Kidney glomerular epithelial cell (primary cell): ENCODE measurements at regions not wholly inside any gene's neighbourhood (a gene's known extent, or its start where the extent isn't known, plus 50 kb on each side); places are given as distances from the start of the nearest gene placed in this dataset.

Experiments used
- DNase-seq: peaks from one replicate; lab custom pipeline; 2025; lab: John Stamatoyannopoulos, UW

DNA sequence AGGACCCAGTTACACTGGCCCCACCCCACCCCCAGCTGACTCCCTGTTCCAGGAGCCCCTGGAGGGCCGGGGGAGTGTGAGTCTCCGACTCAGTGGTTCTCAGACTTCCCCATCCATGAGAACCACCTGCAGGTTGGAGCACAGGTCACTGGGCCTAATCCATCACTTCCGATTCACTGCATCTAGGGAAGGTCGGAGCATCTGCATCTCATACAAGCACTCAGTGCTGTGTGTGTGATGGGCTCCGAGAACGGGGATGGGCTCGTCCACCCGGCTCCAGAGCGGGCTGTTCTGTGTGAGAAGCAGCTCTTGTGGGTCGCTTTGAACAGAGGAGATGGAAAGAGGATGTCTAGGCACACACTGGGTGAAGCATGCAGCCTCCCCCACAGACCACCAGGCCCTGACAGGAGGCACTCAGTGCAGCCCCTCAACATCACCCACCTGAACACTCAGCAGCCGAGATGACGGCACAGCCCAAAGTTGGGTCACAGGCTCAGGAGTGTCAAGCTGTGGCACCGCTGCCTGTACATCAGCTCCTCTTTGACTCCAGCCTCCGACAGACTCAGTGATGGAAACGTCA is 541.4 kb downstream of the BRD1 start:
- DNase-seq = no peak

DNA sequence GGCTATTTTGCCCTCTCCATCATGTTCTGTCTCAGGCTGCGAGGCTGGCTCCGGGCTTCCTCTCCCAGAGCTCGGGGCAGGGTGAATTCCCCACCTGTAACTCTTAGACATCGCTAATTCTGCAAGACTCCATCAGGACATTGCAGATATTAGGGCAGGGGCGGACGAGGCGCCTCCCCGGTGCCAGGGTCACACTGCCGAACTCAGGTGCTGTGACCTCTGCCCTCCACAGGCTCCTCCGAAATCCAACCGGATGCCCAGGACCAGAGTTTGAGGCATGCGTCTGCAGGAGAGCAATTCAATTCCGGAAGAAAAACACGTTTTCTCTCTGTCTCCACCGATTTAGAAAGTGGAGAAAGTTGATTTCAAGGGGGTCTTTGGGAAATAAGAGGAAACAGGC is 542.7 kb downstream of the BRD1 start:
- no peak for DNase-seq

DNA sequence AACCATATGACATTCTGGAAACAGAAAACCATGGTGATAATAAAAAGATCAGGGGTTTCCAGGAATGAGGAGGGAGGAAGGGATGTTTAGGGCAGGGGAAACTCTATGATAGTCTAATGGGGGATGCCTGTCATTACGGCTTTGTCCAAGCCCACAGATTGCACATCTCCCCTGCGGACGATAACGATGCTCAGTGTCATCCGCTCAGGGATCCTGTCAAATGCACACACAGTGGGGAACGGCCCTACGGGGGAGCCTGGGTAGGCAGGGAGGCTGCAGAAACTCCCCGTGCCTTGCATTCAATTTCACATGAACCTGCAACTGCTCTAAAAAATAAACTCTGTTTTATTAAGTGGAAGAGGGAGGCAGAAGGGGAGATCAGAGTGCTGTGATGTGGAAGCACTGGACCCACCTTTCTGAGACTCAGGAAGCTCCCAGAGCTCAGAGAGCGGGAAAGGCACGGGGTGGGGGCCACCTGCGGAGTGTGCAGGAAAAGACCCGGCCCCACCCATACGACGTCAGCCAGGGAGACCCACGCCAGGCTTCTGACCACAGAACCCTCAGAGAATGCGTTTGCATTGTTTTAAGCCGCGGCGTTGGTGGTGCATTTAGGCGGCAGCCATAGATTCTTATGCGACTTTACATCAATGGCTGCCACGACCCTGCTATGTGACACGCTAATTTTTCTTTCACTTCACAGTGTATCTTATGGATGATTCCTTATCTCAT is 543.5 kb downstream of the BRD1 start:
- DNase-seq = no peak

DNA sequence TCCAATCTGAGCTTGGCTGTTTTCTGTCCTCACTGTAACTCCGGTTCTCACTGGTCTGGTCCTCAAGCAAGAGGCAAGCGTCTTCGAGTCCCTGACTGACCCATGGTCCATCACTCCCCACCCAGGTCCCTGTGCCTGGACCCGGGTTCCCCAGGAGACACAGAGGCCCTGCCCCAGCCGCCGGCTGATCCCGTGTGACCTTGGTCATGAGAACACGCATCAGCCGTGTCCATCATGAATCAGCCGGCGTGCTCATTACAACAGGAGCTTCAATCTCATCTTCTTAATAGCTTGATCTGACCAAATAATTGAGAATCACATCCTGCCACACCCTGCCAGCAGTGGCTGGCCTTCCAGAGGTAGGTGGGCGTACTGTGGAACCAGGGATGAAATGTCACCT is 545.1 kb downstream of the BRD1 start:
- DNase-seq = no peak

DNA sequence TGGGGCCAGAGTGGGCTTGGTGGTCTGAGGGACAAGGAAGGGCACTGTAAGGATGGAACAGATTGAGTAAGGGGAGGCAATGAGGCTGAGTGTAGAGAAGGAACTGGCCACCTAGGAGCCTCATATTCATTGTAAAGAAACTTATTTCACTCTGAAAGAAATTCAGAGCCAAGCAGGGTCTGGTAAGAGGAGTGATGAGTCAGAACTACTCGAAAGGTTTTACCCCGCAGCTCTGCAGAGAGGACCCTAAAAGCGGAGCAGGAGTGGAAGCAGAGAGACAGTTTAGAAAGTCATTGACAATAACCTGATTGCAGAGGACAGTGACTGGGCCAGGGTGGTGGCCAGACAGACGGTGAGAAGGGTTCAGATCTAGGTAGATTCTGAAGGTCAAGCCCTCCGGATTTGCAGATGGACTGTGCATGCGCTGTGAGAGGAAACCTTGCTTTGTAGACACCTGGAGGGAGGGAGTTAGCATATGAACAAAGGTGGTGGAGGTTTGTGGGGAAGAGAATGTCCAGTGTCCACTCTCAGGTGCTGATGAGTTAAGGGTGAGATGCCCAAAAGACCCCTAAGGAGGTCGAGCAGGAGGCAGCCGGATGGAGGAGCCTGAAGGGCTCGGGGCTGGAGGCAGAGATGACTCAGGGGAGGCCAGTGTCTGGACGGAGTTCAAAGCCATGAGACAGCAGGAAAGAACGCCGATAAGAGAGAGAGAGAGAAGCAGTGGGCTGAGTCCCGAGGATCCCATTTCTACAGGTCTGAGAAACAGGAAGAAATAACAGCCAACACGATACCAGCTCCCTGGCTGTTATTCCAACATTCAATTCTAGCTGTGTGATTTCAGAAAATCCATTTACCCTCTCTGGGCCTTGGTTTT is 546.0 kb downstream of the BRD1 start:
- DNase-seq = no peak

DNA sequence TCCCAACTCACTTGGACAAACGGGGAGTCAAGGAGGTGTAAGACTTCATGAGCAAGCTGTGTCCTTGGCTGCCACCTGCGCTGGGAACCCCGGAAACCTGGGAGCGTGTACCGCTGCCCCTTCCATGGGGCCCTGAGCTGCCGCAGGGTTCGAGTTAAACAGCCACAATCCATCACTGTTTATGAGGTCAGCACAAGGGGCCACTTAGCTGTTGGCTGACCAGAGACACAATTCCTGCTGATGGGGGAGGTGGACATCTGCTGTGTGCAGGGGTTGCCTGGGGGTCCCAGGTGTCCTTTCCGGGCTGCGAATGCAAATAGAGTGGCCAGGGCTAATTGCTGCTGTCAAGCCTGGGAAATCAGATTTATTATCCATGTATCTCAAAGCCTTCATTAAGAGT is 549.3 kb downstream of the BRD1 start:
- no peak for DNase-seq

DNA sequence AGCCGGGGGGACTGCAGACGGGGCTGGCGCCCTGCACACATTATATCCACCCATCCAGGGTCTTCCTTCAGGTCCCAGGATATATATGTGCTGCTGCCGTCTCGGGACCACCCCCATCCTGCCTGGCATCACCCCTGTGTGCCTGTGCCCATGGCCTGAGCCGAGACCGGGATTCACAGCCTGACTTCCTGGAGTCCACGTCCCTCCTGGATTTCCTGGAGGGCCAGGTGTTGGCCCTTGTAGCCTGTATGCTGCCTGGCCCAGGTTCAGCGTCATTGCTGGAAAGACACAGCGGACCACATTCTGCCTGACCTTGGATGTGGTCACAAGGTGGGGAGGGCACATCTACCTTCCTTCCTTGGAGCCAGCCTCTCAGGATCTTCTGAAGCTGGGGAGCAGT is 551.1 kb downstream of the BRD1 start:
- DNase-seq = no peak

DNA sequence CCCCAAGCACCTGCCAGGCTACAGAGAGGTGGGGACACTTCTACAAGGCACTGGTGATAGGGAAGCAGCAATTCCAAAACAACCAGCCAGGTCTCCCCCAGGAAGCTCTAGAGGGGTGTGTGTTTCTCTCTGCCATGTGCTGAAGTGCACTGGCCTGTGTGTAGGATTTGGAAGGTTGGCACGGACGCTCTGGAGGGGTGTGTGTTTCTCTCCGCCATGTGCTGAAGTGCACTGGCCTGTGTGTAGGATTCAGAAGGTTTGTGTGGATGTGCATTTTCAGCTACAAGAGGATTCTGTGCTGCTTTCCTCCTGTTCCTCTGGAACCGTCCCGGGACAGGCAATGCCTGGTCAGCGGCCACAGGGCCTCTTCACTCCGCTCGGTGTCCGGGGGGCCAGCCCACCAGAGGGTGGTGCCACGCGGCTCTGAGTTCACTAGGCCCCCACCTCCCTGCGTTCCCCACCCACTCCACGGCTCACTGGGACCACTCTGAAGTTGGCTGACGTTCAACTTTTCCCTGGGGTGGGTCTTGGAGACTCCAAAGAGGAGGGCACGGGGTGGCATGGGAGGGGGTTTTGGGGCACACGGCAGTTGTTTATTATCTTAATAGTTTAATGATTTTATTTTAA is 552.8 kb downstream of the BRD1 start:
- DNase-seq = no peak

DNA sequence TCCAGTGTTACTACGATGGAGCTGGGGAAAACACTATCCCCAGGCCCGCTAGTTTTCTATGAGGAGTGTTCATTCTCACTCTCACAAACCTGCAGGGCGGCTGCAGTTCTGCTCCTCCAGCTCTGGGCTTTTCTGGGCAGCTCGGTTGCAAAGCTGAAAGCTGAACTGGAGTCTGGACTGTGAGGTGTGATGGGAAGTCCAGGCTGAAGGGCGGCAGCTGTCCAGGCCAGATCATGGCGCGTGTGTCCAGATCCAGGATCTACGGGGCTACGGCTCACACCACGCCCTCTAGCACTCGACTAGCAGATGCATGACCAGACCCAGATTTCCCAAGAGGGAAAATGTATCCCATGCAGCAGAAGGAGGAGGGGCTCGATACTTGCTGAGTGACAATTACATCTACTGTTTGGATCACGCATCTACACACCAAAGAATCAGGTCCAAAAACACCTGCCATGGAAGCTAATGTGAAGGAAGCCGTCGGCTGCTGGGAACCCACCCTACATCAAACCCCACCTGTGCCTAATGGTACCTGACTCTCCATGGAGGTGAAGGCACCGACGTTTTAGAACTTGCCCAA is 555.0 kb downstream of the BRD1 start:
- no peak for DNase-seq

DNA sequence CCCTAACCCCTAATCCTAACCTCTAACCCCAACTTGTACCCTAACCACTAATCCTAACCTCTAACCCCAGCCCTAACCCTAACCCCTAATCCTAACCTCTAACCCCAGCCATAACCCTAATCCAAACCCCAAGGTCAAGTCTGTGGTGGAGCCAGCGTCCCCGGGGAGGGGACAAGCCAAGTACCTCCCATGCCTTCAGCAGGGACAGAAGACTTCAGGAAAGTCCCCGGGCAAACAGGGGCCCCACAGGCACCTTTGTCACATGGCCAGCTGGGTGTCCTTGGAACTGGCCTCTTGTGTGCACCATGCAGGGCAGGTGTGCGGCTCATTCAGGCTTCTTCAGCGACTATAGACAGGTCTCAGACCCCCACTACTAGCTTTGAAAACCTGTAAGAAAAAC is 555.8 kb downstream of the BRD1 start:
- no peak for DNase-seq

DNA sequence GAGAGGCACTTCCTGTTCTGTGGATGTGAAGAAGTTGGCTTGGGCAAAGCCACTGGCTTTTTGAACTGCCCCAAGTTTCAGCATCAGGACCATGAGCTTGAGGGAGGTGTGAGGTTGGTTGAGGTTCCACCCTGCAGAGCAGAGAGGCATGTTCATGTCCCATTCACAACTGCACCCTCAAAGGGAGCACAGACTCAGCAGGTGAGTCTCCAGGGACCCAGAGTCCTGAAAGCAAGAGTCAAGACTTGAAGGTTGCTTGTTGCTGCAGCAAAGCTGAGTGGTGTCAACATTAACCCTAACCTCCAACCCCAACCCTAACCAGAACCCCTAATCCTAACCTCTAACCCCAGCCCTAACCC is 556.3 kb downstream of the BRD1 start:
- no peak for DNase-seq

DNA sequence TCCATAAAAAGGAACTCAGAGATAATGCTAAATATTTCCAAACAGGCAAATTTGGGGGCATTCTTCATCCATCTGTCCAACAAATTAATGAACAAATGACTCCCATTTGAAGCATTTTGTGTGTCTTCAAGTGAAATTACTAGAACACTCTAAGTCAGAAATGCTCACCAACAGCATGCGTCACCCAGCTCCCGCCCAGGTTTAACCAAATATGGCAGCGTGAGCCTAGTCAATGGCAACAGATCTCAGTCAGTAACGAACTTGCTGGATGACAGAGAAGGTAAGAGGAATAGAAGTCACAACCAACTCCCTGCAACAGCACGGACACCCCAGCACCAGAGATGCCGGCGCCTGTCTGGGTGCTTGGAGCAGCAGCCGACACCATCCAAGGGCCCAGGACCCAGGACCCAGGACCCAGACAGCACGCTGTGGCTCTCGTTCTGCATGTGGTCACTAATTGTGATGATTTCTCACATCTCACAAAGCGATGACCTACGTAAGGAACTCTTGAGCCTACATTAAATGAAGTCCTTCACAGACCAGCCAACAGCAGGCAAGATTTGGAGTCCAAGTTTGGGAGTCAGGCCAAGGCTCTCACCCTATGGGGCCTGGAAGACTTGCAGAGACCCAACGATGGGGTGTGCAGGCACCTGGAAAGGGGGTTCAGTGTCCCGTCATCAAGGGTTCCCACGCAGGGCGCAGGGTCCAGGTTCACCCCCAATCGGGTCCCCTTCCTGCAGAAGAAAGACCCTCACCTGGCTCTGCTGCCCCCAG is 556.9 kb downstream of the BRD1 start:
- DNase-seq = no peak

DNA sequence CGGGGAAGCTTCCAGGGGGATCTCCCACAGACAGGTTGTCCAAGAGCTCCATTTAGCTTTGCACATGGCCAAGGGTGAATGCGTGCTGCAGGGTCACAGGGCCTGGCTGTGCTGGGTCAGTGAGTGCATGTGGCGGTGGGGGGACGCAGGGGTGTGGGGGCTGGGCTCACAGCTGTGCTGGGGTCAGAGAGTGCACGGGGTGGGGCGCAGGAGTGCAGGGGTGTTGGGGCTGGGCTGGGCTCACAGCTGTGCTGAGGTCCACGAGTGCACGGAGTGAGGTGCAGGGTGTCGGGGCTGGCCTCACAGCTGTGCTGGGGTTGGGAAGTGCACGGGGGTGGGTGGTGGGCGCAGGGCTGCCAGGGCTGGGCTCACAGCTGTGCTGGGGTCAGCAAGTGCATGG is 557.7 kb downstream of the BRD1 start:
- DNase-seq = no peak

DNA sequence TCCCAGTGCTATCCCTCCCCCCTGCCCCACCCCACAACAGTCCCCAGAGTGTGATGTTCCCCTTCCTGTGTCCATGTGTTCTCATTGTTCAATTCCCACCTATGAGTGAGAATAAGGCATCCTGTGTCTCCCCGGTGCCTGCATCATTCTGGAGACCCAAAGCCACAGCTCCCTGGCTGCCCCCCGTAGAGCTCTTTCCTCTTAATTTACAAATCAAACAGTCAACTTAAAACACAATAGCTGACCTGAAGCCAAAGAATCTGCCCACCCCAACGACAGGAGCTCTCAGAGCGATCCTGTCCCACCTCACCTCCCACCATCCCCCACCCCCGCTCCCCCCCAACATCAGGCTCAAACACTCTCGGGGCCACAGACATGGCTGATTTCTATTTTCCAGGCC is 558.3 kb downstream of the BRD1 start:
- no peak for DNase-seq

DNA sequence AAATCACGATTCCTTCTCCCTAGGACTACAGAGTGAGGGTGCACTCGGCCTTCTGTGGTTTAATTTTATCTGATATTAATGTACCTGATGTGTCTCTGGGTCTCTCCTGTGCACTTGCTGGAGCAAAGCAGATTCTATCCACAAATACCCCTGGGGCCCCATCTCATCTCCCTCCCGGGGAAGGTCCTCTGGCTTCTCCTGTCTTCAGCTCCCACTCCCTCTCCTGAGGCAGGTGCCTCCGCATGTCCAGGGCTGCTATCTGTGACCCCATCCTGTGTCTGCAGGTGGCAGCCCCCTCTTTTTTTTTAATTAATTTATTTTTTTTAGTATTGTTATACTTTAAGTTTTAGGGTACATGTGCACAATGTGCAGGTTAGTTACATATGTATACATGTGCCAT is 558.7 kb downstream of the BRD1 start:
- no peak for DNase-seq

DNA sequence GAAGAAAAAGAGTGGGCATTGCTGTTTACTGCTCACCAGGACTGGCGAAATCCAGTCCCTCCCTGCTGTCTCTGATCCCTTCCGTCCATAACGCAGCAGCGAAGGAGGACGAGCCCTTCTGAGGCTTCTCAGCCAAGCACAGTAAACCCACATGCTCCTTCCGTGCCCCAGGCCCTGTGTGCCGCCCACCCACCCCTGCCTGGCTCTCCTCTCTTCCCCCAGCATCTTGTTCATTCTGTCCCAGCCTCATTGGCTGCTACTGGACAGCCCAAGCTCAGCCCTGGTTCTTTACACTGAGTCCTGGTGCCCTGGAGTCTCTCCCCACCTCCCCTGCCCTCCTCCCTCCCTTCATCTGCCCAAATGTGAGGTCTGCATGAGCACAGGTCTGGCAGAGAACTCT is 559.7 kb downstream of the BRD1 start:
- no peak for DNase-seq

DNA sequence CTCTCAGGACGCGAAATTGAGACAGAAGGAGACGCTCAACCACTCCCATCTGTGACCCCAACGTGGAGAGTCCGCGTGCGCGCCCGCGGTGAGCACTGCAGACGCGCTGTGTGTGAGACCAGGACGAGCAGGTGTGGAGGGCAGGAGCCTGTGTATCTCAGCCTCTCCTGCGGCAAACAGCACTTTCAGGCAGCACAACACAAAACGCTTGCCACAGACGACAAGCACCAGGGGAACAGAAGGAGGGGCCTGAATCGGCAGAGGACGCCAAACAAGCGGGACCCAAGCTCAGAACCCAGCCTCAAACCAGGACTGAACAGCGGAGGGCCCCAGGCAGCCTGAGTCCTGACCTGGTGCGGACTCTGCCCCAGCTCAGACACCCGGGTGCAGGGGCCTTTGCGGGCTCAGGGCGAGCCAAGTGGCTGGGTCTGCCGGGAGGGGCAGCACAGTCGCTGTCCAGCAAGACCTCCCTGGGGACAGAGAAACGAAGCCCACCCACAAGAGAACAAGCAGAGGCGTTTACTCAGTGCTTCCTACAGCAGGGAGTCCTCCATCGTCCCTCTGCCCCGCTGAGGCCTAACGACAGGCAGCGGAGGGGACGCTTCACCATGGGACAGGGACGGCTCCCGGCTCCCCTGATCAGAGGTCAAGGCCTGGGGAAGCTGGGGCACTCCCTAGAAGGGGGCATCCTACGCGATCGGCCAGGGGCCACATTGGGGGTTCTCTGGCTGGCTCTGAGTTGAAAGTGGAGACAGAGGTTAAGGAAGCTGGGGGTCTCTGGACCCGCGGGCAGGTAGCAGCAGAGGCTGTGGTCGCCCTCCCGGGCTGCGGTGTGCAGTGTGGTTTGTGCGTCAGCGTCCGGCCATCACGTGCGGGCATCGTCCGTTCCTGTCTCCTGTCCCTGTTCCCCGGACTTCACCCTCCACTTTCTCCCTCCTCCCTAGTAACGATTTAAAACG is 560.8 kb downstream of the BRD1 start:
- no peak for DNase-seq

DNA sequence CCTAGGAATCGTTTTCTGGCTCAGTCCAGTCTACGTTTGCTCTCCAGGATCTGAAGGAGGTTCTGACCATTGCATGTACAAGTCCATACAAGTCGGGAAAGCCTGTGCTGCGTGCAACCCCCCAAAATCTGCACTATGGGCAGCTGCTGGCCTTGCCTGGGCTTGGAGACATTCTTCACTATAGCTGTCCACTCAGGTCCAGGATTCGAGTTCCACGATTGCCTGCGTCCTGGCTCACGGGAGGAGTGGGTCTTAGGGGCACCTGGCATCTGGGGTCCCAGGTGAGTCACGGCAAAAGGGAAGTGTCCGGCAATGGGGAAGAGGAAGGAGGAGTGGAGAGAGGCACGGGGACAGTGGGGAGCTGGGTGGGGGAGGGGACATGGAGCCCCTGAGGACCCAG is 563.0 kb downstream of the BRD1 start:
- DNase-seq = no peak

DNA sequence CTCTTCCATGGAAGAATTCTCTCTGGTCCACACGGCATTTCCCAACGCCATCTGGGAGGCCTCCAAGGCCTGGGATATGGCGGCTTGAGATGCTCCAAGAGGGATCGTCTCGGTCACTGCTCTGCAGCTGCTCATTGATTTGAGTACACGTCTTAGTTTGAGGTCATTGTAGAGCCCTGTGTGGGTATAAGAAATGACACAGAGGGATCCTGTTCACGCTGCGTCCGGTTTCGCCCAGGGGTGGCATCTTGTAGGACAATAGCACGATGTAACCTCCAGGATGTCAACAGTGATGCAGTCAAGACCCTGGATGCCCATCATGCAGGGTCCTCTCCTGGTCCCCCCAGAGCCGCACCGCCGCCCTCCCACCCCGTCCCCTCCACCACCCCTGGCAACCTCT is 564.6 kb downstream of the BRD1 start:
- DNase-seq = no peak

DNA sequence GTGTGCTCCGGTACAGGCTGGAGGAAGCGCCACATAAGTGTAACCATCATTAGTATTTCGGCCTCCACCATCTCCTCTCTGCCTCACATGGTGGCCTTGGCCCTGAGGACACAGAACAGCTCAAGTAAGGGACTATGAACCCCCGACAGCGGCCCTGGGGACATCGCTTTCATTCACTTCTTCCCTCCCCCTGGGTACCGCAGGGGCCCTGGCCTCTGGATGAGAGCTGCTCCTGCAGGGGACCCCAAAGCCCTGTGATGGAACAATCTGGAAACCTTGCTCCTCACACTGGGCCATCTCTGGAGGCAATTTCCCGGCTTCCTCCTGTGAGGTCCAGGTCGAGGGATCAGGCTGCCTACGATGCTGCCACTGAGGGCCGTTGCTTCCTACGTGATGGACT is 565.5 kb downstream of the BRD1 start:
- DNase-seq = no peak

DNA sequence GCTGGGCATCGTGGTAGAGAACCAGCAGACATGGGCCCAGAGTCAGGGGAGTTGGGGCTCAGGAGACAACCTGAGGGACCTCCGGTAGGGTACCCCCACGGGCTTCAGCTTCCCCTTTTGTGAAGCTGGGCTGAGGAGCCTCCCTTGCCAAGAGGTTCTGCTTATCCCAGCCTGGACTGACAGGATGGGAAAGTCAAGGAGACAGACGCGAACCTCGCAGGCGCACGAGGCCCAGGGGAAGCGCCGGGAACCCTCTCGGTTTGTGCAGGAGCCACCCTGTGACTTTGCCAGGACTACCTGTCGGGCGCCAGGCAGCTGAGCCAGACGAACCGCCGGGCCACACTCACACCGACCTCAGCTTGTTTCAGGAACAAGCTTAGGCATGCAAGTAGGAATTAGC is 566.1 kb downstream of the BRD1 start:
- DNase-seq = no peak
